ENCODE measurements at regions not wholly inside any gene's neighbourhood (a gene's known extent, or its start where the extent isn't known, plus 50 kb on each side); places are given as distances from the start of the nearest gene placed in this dataset.

DNA sequence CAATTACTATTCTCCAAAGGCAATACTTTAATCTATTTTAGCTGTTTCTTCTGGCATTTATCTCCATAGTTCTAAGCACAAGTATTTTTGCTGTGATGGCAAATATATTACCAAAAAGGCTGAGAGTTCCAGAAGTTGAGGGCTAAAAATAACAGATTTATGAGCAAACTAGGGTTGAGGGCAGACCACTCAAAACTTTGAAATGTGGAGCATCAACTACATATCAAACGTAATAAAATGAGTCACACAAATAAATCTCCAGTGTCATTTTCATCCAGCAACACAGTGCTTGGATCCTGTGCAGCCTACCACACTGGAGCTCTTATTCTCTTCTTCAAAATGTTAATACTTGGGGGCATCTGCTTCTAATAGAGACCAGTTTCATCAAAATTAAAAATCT, 163.9 kb downstream of the HS3ST1 start:
- no peak for TF ChIP-seq SUZ12 (IDR thresholded peaks at IDR 0.05; ENCODE audit: low read length)
- no peak for TF ChIP-seq MAFK (IDR thresholded peaks at IDR 0.05; ENCODE audit: low read depth, low read length)
- TF ChIP-seq, protein P1, sequence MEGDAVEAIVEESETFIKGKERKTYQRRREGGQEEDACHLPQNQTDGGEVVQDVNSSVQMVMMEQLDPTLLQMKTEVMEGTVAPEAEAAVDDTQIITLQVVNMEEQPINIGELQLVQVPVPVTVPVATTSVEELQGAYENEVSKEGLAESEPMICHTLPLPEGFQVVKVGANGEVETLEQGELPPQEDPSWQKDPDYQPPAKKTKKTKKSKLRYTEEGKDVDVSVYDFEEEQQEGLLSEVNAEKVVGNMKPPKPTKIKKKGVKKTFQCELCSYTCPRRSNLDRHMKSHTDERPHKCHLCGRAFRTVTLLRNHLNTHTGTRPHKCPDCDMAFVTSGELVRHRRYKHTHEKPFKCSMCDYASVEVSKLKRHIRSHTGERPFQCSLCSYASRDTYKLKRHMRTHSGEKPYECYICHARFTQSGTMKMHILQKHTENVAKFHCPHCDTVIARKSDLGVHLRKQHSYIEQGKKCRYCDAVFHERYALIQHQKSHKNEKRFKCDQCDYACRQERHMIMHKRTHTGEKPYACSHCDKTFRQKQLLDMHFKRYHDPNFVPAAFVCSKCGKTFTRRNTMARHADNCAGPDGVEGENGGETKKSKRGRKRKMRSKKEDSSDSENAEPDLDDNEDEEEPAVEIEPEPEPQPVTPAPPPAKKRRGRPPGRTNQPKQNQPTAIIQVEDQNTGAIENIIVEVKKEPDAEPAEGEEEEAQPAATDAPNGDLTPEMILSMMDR (IDR thresholded peaks at IDR 0.05; ENCODE audit: control extremely low read depth in 1 of 3, insufficient read depth in 1 of 3, low read depth in 1 of 3, low read length in 3 of 3): no peak
- no peak for TF ChIP-seq JUN (IDR thresholded peaks at IDR 0.05; ENCODE audit: low read depth, low read length)
- TF ChIP-seq, protein P2, sequence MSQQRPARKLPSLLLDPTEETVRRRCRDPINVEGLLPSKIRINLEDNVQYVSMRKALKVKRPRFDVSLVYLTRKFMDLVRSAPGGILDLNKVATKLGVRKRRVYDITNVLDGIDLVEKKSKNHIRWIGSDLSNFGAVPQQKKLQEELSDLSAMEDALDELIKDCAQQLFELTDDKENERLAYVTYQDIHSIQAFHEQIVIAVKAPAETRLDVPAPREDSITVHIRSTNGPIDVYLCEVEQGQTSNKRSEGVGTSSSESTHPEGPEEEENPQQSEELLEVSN (IDR thresholded peaks at IDR 0.05): no peak
- TF ChIP-seq CHD1 (IDR thresholded peaks at IDR 0.05; ENCODE audit: low read depth, low read length): no peak
- no peak for TF ChIP-seq POLR2A (IDR thresholded peaks at IDR 0.05; ENCODE audit: control extremely low read depth in 1 of 2, low read depth in 2 of 2, low read length in 2 of 2)
- TF ChIP-seq TEAD4 (IDR thresholded peaks at IDR 0.05; ENCODE audit: low read depth, low read length): no peak
- TF ChIP-seq RNF2 (IDR thresholded peaks at IDR 0.05; ENCODE audit: borderline replicate concordance, low read depth, low read length, missing control alignments, poor library complexity, severe bottlenecking): no peak
- TF ChIP-seq EP300 (IDR thresholded peaks at IDR 0.05; ENCODE audit: borderline replicate concordance in 1 of 2, low read depth in 2 of 2, low read length in 2 of 2): no peak
- TF ChIP-seq POU5F1 (IDR thresholded peaks at IDR 0.05; ENCODE audit: low read depth, low read length): no peak
- no peak for TF ChIP-seq TCF12 (IDR thresholded peaks at IDR 0.05; ENCODE audit: low read depth, low read length)
- TF ChIP-seq ZNF274 (IDR thresholded peaks at IDR 0.05; ENCODE audit: borderline replicate concordance, extremely low read depth, low read length): no peak

Data from H1 (cell line).